Gastroesophageal sphincter (tissue), 4 donors: ENCODE measurements at regions not wholly inside any gene's neighbourhood (a gene's known extent, or its start where the extent isn't known, plus 50 kb on each side); places are given as distances from the start of the nearest gene placed in this dataset.

ENCODE experiments used
- ATAC-seq: fragments of 150-250 bp; one replicate; pipeline ENCODE4 v1.9.1; 2016; ENCODE audit warnings: mild to moderate bottlenecking, moderate library complexity
- H3K27ac ChIP-seq, 4 donors: fragments of 200-600 bp; sonication (generic) in 3 of 4; 1 replicate in 3 of 4; 2 replicates in 1 of 4; pipeline ENCODE4 v1.5.1; 2016 to 2019
- H3K27me3 ChIP-seq: fragments of 200-600 bp; sonication (generic); one replicate; pipeline ENCODE4 v1.5.1; 2019
- H3K36me3 ChIP-seq, 2 donors: fragments of 200-600 bp; sonication (generic); one replicate each; pipeline ENCODE4 v1.5.1; 2019; ENCODE audit warnings: control low read depth in 1 of 2
- H3K4me1 ChIP-seq, 3 donors: fragments of 200-600 bp; sonication (generic); 1 replicate in 2 of 3; 2 replicates in 1 of 3; pipeline ENCODE4 v1.5.1; 2016 to 2019; ENCODE audit warnings: control low read depth in 2 of 3
- H3K4me3 ChIP-seq, 2 donors: fragments of 200-600 bp; sonication (generic); one replicate each; pipeline ENCODE4 v1.5.1; 2019; ENCODE audit warnings: mild to moderate bottlenecking in 1 of 2, moderate library complexity in 1 of 2
- H3K9me3 ChIP-seq, 3 donors: fragments of 200-600 bp; sonication (generic); one replicate each; pipeline ENCODE4 v1.5.1; 2017 to 2019; ENCODE audit warnings: control low read depth in 2 of 3
- CTCF ChIP-seq, 4 experiments: fragments of 200-600 bp in 2 of 4; fragments of 450-650 bp in 2 of 4; sonication (generic) in 1 of 4; IDR thresholded peaks; one replicate each; pipeline ENCODE4 v1.5.1; 2017 to 2019; ENCODE audit warnings: antibody characterized with exemption in 4 of 4, mild to moderate bottlenecking in 2 of 4, moderate library complexity in 2 of 4
- EP300 ChIP-seq: sonication (generic); formaldehyde crosslinking; IDR thresholded peaks from one replicate; pipeline ENCODE4 v1.6.1; 2017; ENCODE audit warnings: antibody characterized with exemption, mild to moderate bottlenecking
- POLR2A ChIP-seq, 2 donors: fragments of 450-650 bp; IDR thresholded peaks; one replicate each; pipeline ENCODE4 v1.6.1; 2017; ENCODE audit warnings: antibody characterized with exemption in 2 of 2, mild to moderate bottlenecking in 2 of 2, moderate library complexity in 1 of 2
- POLR2AphosphoS5 ChIP-seq: sonication (generic); formaldehyde crosslinking; IDR thresholded peaks from one replicate; pipeline ENCODE4 v1.6.1; 2017; ENCODE audit warnings: antibody characterized with exemption
- WGBS, 2 donors: methylation state at CpG; one replicate each; pipeline ENCODE4 v1.1.5; 2018; ENCODE audit warnings: low coverage in 1 of 2; 5-methylcytosine and 5-hydroxymethylcytosine counted together

DNA sequence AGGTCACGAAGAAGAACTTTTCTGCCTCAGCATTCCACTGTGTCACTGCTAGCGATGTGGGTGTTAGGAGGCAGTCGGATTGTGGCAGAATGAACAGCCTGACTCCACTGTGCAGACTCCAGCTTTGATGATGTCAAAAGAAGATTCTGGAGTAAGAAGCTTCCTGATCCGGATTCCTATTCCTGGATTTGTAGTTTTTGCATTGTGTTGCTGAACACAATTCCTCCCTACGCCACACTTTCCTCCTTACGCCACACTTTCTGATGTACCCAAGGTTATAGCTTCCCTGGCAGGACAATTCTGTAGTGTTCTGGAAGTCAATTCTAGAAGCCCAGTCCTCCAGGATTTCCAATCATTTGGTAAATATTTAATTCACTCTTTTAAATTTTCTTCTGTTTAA is 665.2 kb upstream of the ADGRL2 start:
- Histone ChIP-seq H3K36me3 (no peaks in the 10 kb centered on the region), H3K4me1 (no peaks in the 10 kb centered on the region), H3K4me3 (no peak overlapping the region), H3K9me3 (no peaks in the 10 kb centered on the region), H3K27me3 (no peaks in the 10 kb centered on the region), H3K27ac (no peak overlapping the region)
- WGBS, 2 donors: 60 to 89% methylated on average over 1 to 6 of the region's 6 CpGs
- TF ChIP-seq POLR2AphosphoS5 (no peak), CTCF (IDR thresholded peaks at IDR 0.05) (no peak), EP300 (no peak), POLR2A (IDR thresholded peaks at IDR 0.05) (no peak)
- no peak for ATAC-seq

DNA sequence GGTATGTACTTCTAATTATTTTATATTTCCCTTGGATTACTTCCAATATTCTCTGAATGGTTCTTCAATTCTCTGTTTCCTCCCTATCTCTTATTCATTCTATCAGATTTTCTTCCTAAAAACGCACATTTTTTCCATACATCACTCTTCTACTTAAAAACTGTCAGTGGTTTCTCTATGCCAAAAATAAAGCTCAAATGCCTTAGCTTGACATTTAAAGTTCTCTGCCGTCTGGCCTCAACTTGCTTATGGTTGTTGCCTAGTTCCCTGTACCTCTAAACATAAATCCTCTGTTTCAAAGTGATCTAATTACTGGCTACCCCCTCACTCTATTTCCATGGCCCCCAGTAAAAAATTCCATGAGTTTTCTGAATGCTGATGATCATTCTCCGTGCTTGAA is 671.0 kb upstream of the ADGRL2 start:
- 20 to 47% methylated on average over 3 of the region's 3 CpGs for WGBS, 2 donors
- Histone ChIP-seq H3K36me3 (no peaks in the 10 kb centered on the region), H3K27ac (no peak overlapping the region), H3K9me3 (no peaks in the 10 kb centered on the region), H3K27me3 (no peaks in the 10 kb centered on the region), H3K4me3 (no peak overlapping the region), H3K4me1 (no peaks in the 10 kb centered on the region)
- ATAC-seq: no peak
- no peak for TF ChIP-seq EP300
- no peak for TF ChIP-seq POLR2A (IDR thresholded peaks at IDR 0.05)
- TF ChIP-seq POLR2AphosphoS5: no peak
- TF ChIP-seq CTCF (IDR thresholded peaks at IDR 0.05): no peak

- H3K4me3 ChIP-seq: no peak overlapping the region
- H3K27ac ChIP-seq: no peak overlapping the region
- no peaks in the 10 kb centered on the region for H3K36me3 ChIP-seq
- TF ChIP-seq POLR2A (IDR thresholded peaks at IDR 0.05) (no peak), POLR2AphosphoS5 (no peak), CTCF (IDR thresholded peaks at IDR 0.05) (no peak), EP300 (no peak)
- 11 to 38% methylated on average over 3 to 4 of the region's 4 CpGs for WGBS, 2 donors
- no peaks in the 10 kb centered on the region for H3K4me1 ChIP-seq
- no peaks in the 10 kb centered on the region for H3K27me3 ChIP-seq
- no peaks in the 10 kb centered on the region for H3K9me3 ChIP-seq
- ATAC-seq: no peak
Observed at GRCh38 chr1:81129366-81129765, 671.4 kb upstream of the ADGRL2 start.

GRCh38 chr1:81128079-81128478 is 672.7 kb upstream of the ADGRL2 start:
- H3K27ac ChIP-seq: no peak overlapping the region
- H3K27me3 ChIP-seq: no peaks in the 10 kb centered on the region
- WGBS, 2 donors: 90 to 100% methylated on average over 1 of the region's 1 CpG
- no peaks in the 10 kb centered on the region for H3K4me1 ChIP-seq
- H3K4me3 ChIP-seq: no peak overlapping the region
- no peaks in the 10 kb centered on the region for H3K9me3 ChIP-seq
- no peak for TF ChIP-seq POLR2AphosphoS5
- no peak for TF ChIP-seq CTCF (IDR thresholded peaks at IDR 0.05)
- no peak for TF ChIP-seq EP300
- no peak for TF ChIP-seq POLR2A (IDR thresholded peaks at IDR 0.05)
- no peak for ATAC-seq
- no peaks in the 10 kb centered on the region for H3K36me3 ChIP-seq

DNA sequence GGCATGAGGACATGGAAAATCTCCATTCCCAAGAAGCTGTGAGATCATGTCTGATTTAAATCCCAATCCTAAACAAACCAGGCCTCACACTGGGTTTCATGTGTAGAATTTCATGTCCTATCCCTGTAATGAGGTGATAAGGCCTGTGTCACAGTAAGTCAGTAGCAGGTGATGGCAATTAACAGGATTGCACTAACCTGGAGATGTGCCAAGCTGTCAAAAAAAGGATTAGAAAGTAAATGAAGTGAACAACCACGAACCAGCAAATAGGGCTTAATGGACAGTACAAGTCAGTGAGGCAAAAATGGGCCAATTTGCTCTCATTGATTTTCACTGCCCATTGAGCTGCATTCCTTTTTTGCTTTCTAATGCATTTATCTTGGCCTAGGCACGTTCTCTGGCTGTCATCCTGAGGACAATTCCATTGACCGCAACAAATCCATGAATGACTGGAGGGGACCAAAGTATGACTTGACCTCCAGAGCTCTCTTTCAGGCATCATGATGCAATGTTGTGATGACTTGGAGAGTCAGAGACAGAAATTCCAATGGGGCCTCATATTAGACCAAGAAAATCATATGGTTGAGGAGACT is 673.6 kb upstream of the ADGRL2 start:
- H3K36me3 ChIP-seq: no peaks in the 10 kb centered on the region
- TF ChIP-seq POLR2A (IDR thresholded peaks at IDR 0.05) (no peak), CTCF (IDR thresholded peaks at IDR 0.05) (no peak), POLR2AphosphoS5 (no peak), EP300 (no peak)
- ATAC-seq: no peak
- WGBS, 2 donors: 61 to 73% methylated on average over 3 of the region's 3 CpGs
- no peak overlapping the region for H3K27ac ChIP-seq
- H3K9me3 ChIP-seq: no peaks in the 10 kb centered on the region
- no peak overlapping the region for H3K4me3 ChIP-seq
- no peaks in the 10 kb centered on the region for H3K27me3 ChIP-seq
- H3K4me1 ChIP-seq: no peaks in the 10 kb centered on the region
